PC-9 (cell line): ENCODE measurements at regions not wholly inside any gene's neighbourhood (a gene's known extent, or its start where the extent isn't known, plus 50 kb on each side); places are given as distances from the start of the nearest gene placed in this dataset.

Experiments used
- CTCF ChIP-seq: fragments of 200-600 bp; sonication (generic); conservative IDR thresholded peaks from 2 replicates; pipeline ENCODE4 v1.6.1; 2017; ENCODE audit warnings: mixed run types, antibody characterized with exemption, mild to moderate bottlenecking, moderate library complexity
- EZH2 ChIP-seq: fragments of 200-600 bp; sonication (generic); IDR thresholded peaks from 2 replicates; pipeline ENCODE4 v1.8.0; 2017; ENCODE audit warnings: antibody characterized with exemption, low read depth

GRCh38 chr17:12588531-12588930 lies 77.2 kb upstream of the MYOCD start:
- TF ChIP-seq CTCF (no peak), EZH2 (no peak)
